ENCODE measurements at regions not wholly inside any gene's neighbourhood (a gene's known extent, or its start where the extent isn't known, plus 50 kb on each side); places are given as distances from the start of the nearest gene placed in this dataset.

DNA sequence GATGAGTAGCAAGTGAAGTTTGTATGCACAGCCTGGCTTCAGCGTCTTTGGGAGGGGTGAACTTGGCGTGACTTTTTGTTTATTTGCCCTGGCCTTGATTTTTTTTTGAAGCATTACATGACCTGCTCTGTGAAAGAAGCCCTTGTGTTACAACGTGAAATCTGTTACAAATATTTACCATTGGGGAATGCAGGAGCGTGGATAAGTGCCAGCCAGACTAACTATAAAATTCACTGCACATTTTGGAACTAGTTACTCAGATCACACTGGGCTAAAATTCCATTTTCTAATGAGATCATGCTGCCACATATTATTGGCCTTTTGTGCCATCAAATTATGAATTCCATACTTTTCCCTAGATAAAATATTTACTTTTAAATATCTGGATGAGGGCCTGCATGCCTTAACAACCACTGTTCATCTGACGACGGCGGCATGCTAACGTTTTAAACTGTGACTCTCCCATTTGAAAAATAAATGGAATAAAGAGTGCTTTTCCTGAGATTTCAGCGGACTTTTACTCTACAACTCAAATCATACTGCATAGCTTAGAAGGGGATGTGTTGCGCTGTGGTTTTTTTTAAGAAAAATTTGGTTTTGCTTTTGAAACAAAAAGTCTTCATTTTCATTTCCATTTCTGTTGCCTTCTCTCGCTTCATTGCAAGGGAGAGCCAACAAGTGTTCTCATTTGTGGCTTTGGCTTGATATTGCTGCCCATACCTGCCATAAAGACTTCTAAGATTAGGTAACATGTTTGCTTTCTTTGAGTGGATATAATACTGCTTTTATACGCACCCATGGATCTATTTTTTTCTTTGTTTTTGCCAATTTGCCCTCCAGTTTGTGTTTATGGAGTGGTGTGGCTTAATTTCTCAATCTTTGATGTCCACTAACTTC lies 352.2 kb downstream of the TFEC start:
- TF ChIP-seq CTCF (IDR thresholded peaks at IDR 0.05), result no peak
- no peaks in the 10 kb centered on the region for H3K4me1 ChIP-seq (ENCODE audit: control insufficient read depth in 1 of 2, low read depth in 2 of 2)
- no peak overlapping the region for H3K27ac ChIP-seq
- no peak for DNase-seq (ENCODE audit: low spot score)
- no peak overlapping the region for H3K4me3 ChIP-seq
- ATAC-seq (ENCODE audit: insufficient number of reproducible peaks, low FRiP score, low read depth), result no peak
- H3K27me3 ChIP-seq (replicated peaks; ENCODE audit: insufficient read depth), result no peaks in the 10 kb centered on the region
- H3K36me3 ChIP-seq, result no peaks in the 10 kb centered on the region
- H3K9me3 ChIP-seq, result no peaks in the 10 kb centered on the region

DNA sequence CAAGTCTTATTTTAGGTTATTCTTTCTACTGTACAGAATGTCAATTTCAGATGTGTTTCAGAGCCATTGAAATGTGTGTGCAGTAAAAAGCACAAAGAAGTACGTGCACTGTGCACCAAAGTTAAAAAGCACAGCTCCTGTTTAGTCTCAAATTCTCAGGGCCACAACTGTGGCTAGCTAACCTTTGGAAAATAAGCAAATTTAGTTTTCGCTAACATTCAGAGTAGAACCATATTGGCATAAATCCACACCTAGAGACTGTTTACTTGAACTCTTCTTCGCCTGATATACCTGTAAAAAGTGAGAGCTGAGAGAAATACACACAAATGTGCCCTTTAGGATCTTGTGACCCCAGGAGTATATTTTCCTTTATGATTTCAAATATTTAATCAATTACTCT lies 353.9 kb downstream of the TFEC start:
- TF ChIP-seq CTCF (IDR thresholded peaks at IDR 0.05), result no peak
- no peak overlapping the region for H3K4me3 ChIP-seq
- H3K27me3 ChIP-seq (replicated peaks; ENCODE audit: insufficient read depth), result no peaks in the 10 kb centered on the region
- no peaks in the 10 kb centered on the region for H3K9me3 ChIP-seq
- no peak for ATAC-seq (ENCODE audit: insufficient number of reproducible peaks, low FRiP score, low read depth)
- no peaks in the 10 kb centered on the region for H3K4me1 ChIP-seq (ENCODE audit: control insufficient read depth in 1 of 2, low read depth in 2 of 2)
- no peak overlapping the region for H3K27ac ChIP-seq
- no peaks in the 10 kb centered on the region for H3K36me3 ChIP-seq
- no peak for DNase-seq (ENCODE audit: low spot score)

GRCh38 chr7:115676080-115676479 lies 354.5 kb downstream of the TFEC start:
- Histone ChIP-seq H3K4me3 (peak overlapping the region; percentile 21), H3K36me3 (no peaks in the 10 kb centered on the region), H3K4me1 (ENCODE audit: control insufficient read depth in 1 of 2, low read depth in 2 of 2) (no peaks in the 10 kb centered on the region), H3K27ac (no peak overlapping the region), H3K9me3 (no peaks in the 10 kb centered on the region), H3K27me3 (replicated peaks; ENCODE audit: insufficient read depth) (no peaks in the 10 kb centered on the region)
- DNase-seq (ENCODE audit: low spot score) (no peak), ATAC-seq (ENCODE audit: insufficient number of reproducible peaks, low FRiP score, low read depth) (no peak)
- TF ChIP-seq CTCF (IDR thresholded peaks at IDR 0.05), result no peak

- H3K4me3 ChIP-seq, result no peak overlapping the region
- ATAC-seq (ENCODE audit: insufficient number of reproducible peaks, low FRiP score, low read depth), result no peak
- no peaks in the 10 kb centered on the region for H3K27me3 ChIP-seq (replicated peaks; ENCODE audit: insufficient read depth)
- no peaks in the 10 kb centered on the region for H3K36me3 ChIP-seq
- H3K9me3 ChIP-seq, result no peaks in the 10 kb centered on the region
- DNase-seq (ENCODE audit: low spot score), result no peak
- no peak overlapping the region for H3K27ac ChIP-seq
- H3K4me1 ChIP-seq (ENCODE audit: control insufficient read depth in 1 of 2, low read depth in 2 of 2), result no peaks in the 10 kb centered on the region
- TF ChIP-seq CTCF (IDR thresholded peaks at IDR 0.05), result no peak
These were observed 356.0 kb downstream of the TFEC start for GRCh38 chr7:115674467-115675024.

DNA sequence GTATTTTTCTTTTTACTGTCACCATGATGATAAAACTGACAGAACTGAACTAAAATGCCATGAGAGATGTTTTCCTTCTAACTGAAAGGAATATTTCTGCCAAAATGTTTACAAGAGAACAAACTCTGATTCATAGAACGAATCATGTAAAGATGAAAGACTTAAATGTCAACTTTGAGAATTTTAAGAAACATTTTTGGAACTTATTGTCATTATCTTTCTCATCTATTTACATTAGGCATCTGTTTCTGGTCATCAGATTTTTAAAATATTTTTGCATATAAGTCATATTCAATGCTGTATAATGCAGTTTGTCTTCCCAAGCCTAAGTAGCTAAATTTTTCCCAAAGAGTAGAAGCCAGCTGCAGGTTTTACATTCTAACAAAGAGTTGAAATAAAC lies 358.5 kb downstream of the TFEC start:
- no peak overlapping the region for H3K4me3 ChIP-seq
- TF ChIP-seq CTCF (IDR thresholded peaks at IDR 0.05), result no peak
- DNase-seq (ENCODE audit: low spot score) (no peak), ATAC-seq (ENCODE audit: insufficient number of reproducible peaks, low FRiP score, low read depth) (no peak)
- no peaks in the 10 kb centered on the region for H3K9me3 ChIP-seq
- H3K27ac ChIP-seq, result no peak overlapping the region
- H3K4me1 ChIP-seq (ENCODE audit: control insufficient read depth in 1 of 2, low read depth in 2 of 2), result no peaks in the 10 kb centered on the region
- no peaks in the 10 kb centered on the region for H3K27me3 ChIP-seq (replicated peaks; ENCODE audit: insufficient read depth)
- H3K36me3 ChIP-seq, result no peaks in the 10 kb centered on the region

Data from thoracic aorta (tissue), 2 donors.